ENCODE measurements at regions not wholly inside any gene's neighbourhood (a gene's known extent, or its start where the extent isn't known, plus 50 kb on each side); places are given as distances from the start of the nearest gene placed in this dataset.
"Not testable (repeated sequence)": the region's sequence is repeated elsewhere in the genome, so short reads cannot be mapped to it uniquely, and the experiment has no call there.

DNA sequence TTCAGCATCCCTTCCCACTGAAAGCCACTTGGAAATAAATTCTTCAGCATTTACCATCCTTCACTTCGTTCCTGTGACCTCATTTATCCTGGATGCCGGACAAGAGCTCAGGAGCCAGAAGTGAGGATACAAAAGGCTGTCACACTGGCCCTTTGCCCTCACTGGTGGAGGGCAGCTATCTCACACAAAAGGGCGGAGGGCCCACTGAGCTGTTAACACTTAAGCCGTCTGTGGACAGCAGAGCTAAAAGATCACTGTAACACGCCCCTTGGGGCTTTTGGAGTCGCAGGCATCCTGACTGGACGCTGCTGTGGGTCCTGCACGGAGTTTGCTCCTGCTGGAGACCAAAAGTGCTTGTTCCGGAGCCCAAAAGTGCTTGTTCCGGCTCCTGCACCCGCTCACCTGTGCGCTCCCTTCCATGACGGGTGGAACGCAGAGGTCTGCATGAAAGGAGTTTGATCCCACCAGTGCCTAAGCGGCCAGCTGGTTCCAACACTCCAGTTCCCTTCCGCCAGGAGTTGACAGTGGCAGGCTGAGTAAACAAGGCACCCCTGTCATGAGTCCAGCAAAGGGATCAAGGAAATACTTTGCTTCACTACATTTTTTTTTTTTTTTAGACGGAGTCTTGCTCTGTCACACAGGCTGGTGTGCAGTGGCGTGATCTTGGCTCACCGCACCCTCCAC lies 572.0 kb upstream of the LINC00305 start:
- DNase-seq (ENCODE audit: low spot score), result no peak

DNA sequence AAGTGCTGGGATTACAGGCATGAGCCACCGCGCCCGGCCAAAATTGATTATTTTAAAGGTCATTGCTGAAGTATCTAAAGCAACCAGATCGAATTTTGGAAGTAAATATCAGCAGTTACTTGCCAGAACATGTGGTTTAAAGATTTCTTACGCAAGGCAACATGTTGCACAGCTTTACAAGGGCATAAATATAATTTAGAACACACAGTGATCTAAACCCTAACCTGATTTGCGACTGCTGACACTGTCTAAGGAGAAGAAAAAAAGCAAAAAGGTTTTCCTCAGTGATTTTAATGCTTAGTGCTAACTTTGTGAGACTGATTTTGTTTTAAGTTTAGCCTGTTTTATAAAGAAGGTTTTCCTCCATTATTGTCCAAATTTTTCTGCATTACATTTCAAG lies 569.9 kb upstream of the LINC00305 start:
- DNase-seq (ENCODE audit: low spot score), result no peak

DNA sequence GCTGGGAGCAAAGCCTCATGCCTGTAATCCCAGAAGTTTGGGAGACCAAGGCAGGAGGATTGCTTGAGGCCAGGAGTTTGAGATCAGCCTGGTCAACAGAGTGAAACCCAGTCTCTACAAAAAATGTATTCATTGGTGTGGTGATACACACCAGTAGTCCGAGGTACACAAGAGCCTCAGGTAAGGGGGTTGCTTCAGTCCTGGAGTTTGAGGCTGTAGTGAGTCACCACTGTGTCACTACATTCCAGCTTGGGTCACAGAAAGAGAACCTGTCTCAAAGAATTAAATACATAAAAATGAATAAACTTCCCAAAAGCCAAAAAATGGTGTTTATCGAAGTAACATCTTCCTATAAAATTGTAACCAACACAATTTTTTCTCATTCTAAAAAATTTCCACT lies 568.1 kb upstream of the LINC00305 start:
- no peak for DNase-seq (ENCODE audit: low spot score)

DNA sequence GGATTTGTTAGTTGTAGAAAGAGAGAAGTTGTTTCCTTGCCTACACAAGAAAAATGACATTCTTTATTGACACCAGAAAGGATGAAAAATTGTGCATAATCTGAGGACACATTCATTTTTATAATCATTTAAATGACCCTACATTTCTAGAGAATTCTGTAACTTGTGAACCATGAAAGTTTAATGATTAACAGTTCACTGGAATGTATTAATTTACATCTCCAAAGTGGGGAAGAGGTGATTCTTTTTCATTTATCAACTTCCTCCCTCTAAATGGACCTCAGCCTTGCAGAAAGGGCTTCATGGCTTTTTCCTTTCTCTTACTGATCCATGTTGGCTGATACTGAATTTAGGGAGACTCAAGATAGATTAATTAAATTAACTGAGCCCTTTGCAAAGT lies 565.2 kb upstream of the LINC00305 start:
- no peak for DNase-seq (ENCODE audit: low spot score)

DNA sequence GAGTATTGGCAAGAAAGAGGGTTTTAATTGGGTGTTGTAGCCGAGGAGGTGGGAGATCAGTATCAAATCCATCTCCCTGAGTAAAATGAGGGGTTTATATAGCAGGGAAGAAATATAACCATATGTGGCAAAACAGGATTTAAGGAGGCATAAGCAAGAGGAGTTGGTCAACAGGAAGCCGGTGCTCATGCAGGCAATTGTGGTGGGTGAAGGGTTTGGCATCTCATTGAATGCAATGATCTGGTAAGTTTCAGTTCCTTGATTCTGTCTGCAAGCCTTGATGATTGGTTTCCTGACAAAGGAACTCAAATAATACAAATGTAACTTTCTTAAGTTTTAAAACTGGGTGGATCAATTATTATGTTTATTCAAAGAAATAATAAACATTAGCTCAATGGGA lies 564.4 kb upstream of the LINC00305 start:
- DNase-seq (ENCODE audit: low spot score), result no peak

DNA sequence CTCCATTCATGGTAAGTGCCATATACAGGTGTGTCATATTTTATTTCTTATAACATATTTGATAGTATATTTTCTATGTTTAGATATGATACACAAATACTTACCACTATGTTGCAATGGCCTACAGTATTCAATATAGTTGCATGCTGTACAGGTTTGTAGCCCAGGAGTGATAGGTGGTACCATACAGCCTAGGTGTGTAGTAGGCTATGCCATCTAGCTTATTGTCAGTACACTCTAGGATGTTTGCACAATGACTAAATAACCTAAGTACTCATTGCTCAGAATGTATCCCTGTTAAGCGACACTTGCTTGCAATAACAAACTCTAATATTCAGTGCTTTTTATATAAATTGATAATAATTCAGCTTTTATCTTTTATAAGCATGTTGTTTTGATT lies 563.1 kb upstream of the LINC00305 start:
- DNase-seq (ENCODE audit: low spot score), result no peak

DNA sequence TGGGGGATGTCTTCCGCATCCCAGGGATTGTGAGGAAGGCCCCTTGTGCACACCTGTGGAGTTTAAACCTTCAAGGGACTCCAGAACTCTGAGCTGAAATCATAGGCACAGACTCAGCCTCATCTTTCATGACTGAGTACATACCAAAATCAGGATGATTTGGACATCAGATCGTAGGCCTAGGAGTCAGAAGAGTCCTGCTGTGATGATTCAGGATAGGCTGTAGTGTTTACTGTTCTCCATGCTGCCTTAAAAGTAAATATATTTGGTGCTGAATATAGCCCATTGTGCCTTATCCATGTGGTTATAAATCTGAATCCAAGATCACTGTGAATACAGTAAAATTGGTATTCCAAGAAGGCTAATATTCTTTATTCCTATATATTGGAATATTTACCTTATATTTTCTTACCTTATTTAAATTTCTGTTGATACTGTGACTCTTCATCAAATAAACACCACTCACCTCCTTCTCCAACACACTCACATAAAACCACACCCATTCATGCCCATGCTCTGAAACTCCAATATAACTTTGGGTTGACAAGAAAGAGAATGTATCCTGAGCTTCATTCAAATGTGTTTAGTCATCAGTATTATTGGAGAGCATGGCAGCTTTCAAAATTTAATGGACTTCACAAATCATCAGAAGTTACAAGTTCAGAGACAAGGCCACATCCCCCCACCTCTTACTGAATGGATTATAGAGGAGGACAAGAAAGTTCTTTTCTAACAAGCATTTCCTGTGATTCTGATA lies 561.4 kb upstream of the LINC00305 start:
- DNase-seq (ENCODE audit: low spot score), result no peak

DNA sequence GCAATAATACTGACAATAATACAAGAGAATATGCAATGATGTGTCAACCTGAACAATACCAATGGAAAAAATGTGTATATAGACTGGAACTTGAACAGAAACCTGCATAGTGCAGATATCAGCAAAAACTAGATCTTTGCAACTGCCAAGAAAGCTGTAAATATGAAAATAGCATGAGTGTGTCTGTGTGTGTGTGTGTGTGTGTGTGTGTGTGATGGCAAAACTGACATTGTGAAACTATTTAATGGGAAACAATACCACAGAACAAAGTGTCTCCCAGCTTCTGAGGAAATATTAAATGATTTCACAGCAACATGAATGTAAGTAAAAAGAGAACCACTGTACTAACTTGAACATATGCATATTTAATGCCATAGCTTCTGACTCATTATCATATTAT lies 558.2 kb upstream of the LINC00305 start:
- no peak for DNase-seq (ENCODE audit: low spot score)

DNA sequence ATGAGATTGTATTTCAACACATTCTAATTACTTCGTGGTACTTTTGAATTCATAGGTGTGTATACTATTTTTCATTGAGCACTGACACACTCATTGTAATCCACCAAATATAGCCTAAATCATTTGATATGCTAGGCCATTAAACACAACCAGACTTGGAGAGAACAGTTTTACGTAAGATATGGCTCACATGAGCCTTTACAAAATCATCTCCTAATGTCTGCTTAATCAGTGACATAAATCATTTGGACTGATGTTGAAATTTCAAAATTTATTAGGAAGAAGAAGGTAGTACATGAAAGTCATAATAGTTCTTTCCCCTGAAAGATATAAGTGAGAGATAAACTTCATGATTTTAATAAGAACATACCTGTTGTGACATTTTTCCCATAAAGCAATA lies 550.2 kb upstream of the LINC00305 start:
- no peak for DNase-seq (ENCODE audit: low spot score)

DNA sequence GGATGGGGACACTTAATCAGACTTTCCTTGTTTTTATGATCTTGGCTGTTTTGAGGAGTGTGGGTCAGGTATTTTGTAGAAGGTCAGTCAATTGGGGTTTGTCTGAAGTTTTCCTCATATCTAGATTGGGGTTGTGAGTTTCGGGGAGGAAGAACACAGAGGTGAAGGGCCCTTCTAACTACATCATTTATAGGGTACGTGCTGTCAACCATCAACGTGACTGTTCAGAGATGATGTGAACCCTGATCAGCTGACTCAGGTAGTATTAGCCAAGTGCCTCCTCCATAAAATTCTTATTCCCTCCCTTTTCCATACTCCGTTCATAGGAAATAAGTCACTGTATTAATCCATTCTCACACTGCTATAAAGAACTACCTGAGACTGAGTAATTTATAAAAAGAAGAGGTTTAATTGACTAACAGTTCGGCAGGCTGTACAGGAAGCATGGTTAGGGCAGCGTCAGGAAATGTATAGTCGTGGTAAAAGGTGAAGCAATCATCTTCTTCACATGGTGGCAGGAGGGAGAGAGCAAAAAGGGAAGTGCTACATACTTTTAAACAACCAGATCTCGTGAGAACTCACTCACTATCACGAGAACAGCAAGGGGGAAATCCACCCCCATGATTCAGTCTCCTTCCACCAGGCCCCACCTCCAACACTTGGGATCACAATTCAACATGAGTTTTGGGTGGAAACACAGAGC lies 547.1 kb upstream of the LINC00305 start:
- DNase-seq (ENCODE audit: low spot score), result no peak

DNA sequence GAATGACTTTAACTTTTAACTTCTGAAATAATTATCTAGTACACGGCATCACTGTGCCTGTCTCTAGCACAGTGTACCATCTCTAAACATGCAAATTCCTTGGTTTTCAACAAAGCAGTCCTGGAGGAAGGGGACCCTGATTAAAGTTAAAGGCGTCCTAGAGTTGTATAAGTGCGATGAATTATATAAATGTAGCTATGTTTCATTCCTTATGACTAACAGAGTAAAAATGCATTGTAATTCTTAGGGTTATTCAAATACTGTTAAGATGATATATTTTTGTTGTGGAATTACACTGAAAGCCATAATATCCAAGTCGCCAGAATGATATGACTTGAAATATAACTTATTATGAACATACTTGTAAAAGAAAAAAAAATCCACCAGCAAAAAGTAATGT lies 544.9 kb upstream of the LINC00305 start:
- no peak for DNase-seq (ENCODE audit: low spot score)

DNA sequence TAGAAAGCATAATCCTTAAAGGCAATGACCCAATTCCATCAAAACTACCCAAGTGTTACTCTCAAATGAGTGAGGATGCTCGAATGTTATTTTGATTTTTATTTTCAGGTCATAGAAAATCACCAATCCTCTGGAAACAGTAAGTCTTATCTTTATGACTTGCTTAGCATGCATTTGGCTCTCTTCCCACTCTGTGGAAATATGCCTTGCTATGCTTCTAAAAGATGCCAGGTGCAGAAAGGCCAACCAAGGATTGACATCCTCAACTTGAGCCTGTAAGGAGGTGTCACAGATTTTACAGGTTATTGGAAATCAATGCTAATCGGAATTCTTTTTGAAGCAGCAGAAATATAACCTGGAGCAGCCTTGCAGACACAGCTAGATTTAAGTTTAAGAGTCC lies 543.9 kb upstream of the LINC00305 start:
- no peak for DNase-seq (ENCODE audit: low spot score)

DNA sequence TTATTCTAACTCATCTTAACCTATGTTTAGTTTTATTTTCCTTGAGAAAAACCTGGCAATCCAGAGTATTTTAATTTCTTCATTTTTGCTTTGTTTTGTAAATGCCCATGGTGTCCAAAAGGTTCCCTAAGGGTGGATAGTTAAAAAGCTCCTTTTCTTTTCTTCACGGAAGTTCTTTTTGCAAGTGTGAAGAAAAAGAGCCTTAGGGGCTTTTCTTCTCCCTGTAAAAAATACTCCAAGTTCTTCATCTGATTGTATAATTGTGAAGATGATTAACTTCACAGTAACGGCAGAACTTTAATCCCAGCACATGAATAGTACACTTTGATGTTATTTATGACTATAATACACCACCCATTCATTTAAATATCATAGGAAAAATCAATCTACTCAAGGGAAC lies 530.2 kb upstream of the LINC00305 start:
- no peak for DNase-seq (ENCODE audit: low spot score)

DNA sequence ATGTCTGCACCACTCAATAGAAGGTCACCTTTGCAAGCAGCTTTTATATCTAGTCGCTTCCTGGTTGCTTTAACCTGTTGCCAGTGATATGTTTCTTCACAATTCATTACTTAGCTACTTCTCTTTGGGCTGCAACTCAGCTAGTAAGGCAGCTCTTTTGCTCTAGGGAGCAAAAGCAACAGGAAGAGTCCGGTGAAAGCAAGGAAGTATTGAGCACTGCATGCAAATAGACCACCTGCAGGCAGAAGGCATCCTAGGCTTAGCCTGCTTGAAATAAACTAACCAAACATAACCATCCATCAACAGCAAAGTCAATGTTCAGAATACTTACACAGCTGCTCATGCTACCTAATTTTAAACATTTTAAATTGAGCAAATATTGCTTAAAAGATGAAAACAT lies 529.2 kb upstream of the LINC00305 start:
- DNase-seq (ENCODE audit: low spot score), result no peak

DNA sequence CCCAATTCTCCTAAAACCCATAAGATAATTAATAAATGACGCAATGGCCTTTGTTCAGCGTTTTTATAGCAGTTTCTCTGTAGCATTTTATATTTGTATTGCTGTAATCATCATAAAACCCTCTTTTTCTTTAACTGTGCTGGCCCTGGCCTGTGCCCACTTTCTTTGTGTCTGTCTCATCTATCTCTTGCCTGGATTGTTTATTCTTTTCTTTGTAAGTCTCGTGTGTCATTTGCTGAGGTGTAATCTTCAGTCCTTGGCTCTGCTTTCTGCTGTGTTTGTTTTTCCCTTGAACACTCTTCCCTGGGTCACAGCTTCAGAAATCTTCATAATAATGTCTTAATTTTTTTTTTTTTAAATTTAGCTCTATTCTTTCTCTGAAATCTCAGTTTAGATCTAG lies 525.8 kb upstream of the LINC00305 start:
- no peak for DNase-seq (ENCODE audit: low spot score)

DNA sequence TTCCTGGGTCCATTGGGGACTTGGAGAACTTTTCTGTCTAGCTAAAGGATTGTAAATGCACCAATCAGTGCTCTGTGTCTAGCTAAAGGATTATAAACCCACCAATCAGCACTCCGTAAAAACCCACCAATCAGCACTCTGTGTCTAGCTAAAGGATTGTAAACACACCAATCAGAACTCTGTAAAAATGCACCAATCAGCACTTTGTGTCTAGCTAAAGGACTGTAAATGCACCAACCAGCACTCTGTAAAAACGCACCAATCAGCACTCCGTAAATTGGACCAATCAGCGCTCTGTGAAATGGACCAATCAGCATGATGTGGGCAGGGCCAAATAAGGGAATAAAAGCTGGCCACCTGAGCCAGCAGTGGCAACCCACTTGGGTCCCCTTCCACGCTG lies 522.4 kb upstream of the LINC00305 start:
- not testable (repeated sequence) for DNase-seq (ENCODE audit: low spot score)

DNA sequence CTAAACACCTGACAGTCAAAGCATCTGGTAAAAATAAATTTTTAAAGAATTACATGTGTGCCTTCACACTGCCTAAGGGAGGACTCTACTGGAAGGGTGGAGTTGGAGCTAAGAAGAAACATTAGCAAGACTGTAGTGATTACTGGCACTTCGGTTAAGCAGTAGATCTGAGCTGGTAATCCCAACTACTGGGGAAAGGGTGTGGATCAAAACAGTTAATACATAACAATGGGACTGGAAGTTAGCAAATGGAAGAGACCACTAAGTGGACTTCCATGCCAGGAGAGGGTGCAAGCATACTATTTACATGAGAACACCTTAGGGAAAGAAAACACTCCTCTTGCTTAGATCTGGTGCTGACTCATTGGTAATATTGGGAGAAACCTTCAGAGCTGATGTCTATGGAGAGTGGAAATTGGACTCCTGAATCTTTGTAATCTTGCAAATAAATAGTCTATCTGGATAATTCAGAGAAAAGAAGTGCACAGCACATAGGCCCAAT lies 519.6 kb upstream of the LINC00305 start:
- no peak for DNase-seq (ENCODE audit: low spot score)

DNA sequence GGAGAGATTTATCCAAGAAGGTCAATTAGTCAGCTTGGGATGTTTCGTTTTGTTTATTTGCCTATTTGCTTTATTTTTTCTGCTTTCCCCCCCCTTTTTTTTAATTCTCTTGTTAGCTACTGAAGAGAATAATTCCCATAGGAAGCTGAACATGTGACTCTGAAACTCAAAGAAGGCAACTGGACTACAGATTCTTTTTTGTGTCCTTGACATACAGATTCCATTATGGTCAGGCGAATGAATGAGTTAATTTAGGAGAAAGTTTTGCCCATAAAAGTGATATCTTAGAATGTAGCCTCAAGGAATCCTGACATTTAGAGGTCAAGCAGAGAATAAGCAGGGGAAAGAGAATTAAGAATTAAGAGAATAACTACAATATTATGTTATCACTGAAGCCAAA lies 514.2 kb upstream of the LINC00305 start:
- no peak for DNase-seq (ENCODE audit: low spot score)

DNA sequence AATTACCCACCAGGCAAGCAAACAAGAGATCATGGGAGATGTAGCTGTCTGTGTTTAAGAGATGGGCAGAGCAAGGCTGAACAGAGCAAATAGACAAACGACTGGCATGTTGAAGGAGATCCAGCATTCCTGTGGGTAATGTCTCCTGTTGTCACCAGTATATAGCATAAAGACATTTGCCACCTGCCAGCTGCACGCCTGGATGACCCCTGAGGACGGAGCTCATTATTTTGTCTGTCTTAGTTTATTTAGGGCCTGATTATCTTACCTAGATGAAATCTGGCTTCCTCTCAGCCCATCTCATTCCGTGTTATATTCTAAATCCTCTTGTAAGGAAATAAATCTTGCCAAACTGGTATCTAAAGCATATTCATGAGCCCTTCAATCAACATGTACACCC lies 510.3 kb upstream of the LINC00305 start:
- DNase-seq (ENCODE audit: low spot score), result no peak

DNA sequence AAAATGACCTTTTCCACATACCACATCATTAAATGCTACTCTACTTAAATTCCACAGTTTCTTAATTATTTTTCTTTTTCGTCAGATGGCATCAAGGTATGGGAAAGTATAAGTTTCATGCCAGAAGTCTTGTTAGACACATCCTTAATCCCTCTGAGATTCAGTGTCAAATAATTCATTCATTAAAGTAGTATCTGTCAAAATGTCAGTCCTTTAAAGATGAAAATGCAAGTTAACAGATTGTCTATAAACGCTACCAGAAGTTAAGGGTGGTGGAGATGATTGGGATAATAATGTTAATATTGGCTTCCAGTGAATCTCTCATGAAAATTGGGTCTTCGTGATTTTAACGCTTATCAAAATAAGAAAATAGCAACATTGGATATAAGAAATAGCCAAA lies 504.2 kb upstream of the LINC00305 start:
- no peak for DNase-seq (ENCODE audit: low spot score)

DNA sequence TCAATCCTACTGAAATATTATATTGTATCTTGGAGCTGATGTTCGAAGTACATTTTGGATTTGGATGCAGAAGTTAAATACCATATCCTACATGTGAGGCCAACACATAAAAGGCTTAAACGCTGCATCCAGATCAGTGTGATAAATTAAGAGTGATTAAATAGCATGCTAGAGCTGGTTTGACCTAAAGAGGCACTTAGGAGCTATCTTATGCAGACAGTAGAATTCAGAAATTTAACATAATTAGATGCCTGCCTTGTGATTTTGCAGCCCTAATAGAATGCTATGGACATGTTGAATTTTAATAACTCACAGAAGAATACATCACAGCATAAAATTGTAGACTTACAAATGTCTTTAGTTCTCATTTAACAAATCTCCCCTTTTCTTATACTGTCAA lies 501.2 kb upstream of the LINC00305 start:
- no peak for DNase-seq (ENCODE audit: low spot score)

DNA sequence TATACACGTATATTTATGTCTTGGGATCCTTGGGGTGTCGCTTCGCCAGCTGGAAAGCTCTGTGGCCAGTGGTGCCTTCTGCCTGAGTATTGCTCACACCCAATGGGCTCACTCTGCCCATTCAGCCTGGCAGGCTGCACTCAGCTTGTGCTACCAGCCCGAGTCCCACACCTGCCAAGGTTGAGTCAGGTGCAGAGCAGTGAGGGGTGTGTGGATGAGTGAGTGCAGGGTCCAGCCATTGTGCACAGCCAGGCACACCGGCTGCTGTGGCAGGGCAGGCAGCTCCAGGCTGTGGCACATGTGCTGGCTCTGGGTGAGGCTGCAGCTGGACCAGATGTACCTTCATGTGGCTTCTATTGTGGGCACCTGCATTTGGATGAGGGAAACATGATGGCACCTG lies 496.9 kb upstream of the LINC00305 start:
- no peak for DNase-seq (ENCODE audit: low spot score)

DNA sequence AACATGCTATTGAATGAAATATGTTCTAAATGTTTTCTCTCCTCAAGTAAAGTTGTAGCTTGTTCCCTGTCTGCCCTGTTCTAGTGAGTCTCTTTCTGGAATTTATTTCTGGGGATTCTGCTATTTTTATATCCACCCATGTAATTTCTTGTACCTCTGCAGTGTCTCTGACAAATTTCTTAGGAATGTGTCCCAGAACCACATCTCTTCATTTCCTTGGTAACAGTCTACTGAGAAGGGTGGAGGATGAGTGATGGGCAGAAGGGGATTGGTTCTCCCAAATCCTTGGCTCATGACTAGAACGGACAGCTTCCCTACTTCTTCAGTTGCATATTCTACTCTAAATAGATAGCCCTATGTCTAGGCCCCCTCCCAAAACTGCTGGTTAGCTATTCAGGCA lies 490.6 kb upstream of the LINC00305 start:
- peak; percentile 57 for DNase-seq (ENCODE audit: low spot score)
